GM18907 (cell line): ENCODE measurements at regions not wholly inside any gene's neighbourhood (a gene's known extent, or its start where the extent isn't known, plus 50 kb on each side); places are given as distances from the start of the nearest gene placed in this dataset.
A peak's percentile ranks its signal among the peaks of the same experiment; 100 is the strongest.
"Not testable (repeated sequence)": the region's sequence is repeated elsewhere in the genome, so short reads cannot be mapped to it uniquely, and the experiment has no call there.

Experiments used
- ATAC-seq: cut with Tn5 transposase; IDR thresholded peaks from one replicate; pipeline ENCODE4 v1.9.1; 2021; ENCODE audit warnings: mild to moderate bottlenecking, moderate library complexity; ENCODE audit not compliant: unreplicated experiment

DNA sequence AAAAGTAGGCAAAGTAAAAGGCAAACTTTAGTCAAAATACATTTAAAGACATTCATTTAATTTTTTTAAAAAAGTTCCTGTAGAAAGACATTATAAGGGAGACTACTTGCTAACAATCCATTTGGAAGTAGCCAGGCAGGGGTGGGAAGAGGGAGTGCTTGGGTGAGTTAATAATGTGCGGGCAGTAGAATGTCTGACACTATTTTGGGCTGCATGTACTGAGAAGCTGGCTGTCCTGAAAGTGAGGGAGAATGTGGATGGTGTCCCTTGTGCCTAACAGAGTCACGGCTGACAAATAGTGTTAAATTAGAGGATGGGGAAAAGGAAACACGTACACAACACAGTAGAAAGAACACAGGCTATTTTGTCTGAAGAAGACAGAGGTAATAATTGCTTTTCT, 142.5 kb downstream of the LCA5 start:
- ATAC-seq = no peak

GRCh38 chr6:79392094-79392493, 145.1 kb downstream of the LCA5 start:
- no peak for ATAC-seq

GRCh38 chr6:79391480-79391879, 145.8 kb downstream of the LCA5 start:
- no peak for ATAC-seq

GRCh38 chr6:79385893-79386292, 151.3 kb downstream of the LCA5 start:
- ATAC-seq = no peak

GRCh38 chr6:79385333-79385732, 150.9 kb upstream of the HMGN3 start:
- no peak for ATAC-seq

DNA sequence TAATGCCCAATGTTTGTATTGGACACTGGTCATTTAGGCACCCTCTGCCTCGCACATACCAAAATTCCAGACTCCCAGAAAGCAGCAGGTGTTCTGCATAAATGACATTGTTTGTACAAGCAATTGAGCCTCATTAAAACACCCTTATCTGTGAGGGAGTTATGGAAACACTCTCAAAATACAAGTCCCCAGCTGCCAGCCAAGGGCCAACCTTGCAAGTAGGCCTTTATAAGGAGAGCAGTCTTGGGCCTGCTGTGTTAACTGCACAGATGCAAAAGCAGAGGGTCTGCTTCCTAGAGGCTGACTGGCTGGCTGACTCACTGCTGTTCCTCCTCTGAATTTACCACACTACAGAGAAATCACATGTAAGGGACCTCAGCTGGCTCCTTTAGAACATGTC, 150.4 kb upstream of the HMGN3 start:
- no peak for ATAC-seq

DNA sequence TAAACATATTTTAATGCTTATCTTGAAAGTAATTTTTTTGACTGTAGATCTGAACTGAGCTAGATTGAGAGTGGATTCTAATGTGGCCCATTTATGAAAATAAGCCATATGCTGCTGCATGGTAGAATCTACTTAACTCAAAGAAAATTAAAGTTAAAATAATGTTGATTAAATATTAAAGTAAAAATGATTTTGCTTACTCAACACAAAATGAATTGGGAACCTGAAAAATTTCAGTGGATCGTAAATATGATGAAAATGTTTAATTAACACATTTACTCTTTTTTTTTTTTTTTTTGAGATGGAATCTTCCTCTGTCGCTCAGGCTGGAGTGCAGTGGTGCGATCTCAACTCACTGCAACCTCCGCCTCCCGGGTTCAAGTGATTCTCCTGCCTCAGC, 144.5 kb upstream of the HMGN3 start:
- ATAC-seq = no peak

GRCh38 chr6:79377888-79378348, 143.4 kb upstream of the HMGN3 start:
- no peak for ATAC-seq

- no peak for ATAC-seq
Measured at GRCh38 chr6:79377047-79377446, 142.6 kb upstream of the HMGN3 start.

GRCh38 chr6:79375635-79376337, 141.3 kb upstream of the HMGN3 start:
- no peak for ATAC-seq

- ATAC-seq = no peak
Measured at GRCh38 chr6:79374308-79374707, 139.8 kb upstream of the HMGN3 start.

DNA sequence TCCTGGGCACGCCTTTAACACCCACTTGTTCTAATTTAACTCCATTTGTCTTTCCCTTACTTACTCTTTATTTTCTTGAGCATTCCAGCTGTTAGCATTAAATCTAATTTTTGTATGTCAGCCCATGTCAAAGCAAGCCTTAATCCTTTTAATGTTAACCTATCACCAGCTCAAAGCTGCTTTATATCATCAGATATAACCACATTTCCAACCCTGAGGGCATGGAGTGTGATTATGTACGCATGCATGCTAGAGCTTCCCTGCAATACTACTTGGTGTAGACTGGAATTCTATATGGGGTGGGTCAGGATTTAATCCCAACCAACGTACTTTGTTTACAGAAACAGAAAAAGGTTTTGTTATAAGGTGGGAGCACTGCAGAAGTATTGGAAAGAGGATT, 139.4 kb upstream of the HMGN3 start:
- no peak for ATAC-seq

DNA sequence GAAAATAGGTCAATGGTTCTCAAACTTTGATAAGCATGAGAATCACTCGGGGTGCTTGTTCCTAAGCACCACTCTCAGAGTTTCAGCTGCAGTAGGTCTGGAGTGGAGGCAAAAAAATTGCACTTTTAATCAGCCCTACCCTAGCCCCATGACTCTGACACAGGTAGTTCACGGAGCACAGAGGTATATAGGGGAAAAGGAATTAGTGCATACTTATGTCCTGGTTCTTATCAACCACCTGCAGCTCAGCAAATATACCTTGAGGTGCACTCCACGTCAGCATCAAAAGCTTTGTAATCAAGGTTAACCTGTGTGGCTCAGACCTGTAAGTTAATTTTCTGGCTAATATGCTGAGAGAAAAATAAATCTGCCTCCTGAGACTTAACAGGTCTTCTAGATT, 138.8 kb upstream of the HMGN3 start:
- no peak for ATAC-seq

- no peak for ATAC-seq
Measured at GRCh38 chr6:79372757-79373156, 138.3 kb upstream of the HMGN3 start.

- no peak for ATAC-seq
Measured at GRCh38 chr6:79369026-79369425, 134.5 kb upstream of the HMGN3 start.

DNA sequence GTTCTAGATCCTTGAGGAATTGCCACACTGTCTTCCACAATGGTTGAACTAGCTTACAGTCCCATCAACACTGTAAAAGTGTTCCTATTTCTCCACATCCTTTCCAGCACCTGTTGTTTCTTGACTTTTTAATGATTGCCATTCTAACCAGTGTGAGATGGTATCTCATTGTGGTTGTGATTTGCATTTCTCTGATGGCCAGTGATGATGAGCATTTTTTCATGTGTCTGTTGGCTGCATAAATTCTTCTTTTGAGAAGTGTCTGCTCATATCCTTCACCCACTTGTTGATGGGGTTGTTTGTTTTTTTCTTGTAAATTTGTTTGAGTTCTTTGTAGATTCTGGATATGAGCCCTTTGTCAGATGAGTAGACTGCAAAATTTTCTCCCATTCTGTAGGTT, 129.0 kb upstream of the HMGN3 start:
- ATAC-seq = not testable (repeated sequence)

DNA sequence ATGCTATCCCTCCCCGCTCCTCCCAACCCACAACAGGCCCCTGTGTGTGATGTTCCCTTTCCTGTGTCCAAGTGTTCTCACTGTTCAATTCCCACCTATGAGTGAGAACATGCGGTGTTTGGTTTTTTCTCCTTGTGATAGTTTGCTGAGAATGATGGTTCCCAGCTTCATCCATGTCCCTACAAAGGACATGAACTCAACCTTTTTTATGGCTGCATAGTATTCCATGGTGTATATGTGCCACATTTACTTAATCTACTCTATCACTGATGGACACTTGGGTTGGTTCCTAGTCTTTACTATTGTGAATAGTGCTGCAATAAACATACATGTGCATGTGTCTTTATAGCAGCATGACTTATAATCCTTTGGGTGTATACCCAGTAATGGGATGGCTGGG, 126.6 kb upstream of the HMGN3 start:
- ATAC-seq = not testable (repeated sequence)

- no peak for ATAC-seq
Measured at GRCh38 chr6:79353226-79353625, 118.7 kb upstream of the HMGN3 start.

GRCh38 chr6:79338493-79338892, 104.0 kb upstream of the HMGN3 start:
- no peak for ATAC-seq

DNA sequence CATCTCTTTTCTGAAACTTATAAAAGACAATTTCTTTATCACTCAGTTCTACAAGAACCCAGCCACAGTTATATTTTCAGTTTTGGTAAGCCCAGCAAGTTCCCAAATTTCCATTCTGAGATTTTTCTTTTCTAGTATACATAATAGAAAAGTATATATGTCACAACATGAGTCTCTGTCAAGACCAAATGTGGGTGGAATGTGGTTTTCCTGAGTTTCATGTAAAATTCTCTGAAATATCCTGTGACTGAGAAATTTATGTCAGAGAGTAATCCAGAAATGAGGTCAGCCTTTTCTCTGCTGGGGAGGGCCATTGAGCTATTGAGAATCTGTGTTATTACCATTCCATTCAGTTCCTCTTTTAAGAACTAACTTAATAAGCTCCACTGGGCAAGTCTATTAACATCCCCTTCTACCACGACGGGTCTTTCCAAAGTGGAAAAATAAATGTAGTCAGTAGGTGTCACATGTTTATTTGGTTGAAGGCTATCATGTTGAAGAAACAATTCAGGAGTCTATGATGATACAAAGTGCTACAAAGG, 100.7 kb upstream of the HMGN3 start:
- peak; percentile 95 for ATAC-seq

GRCh38 chr6:79334674-79335073, 100.2 kb upstream of the HMGN3 start:
- ATAC-seq = no peak

DNA sequence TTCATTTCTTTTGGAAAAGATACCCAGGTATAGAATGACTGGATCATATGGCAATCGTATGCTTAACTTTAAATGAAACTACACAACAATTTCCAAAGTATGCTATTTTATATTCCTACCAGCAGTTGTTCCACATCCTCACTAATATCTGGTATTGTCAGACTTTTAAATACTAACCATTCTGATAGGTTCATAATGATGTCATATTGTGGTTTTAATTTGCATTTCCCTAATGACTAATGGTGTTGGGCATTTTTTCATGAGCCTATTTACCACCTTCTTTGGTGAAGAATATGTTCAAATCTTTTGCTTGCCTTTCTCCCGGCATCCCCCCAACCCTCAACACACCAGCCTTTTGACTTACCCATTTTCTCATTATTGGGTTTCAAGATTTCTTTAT, 96.2 kb upstream of the HMGN3 start:
- no peak for ATAC-seq

DNA sequence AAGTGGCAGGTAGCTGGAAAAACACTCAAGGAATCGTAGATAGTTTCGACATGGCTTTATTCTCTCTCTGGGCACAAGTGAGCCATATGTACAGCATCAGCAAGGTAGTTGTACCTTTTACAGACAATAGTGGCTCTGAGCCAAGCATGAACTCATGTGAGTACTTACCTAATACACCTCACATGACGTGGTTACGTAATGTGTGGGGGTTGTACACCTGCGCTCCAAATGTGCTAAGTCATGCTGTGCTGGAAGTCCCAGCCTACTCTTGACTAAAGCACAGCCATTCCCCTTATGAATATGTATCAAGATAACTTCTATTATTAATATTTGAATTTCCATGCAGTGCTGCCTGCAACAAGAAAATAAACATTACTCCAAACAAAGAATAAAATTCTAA, 78.8 kb upstream of the HMGN3 start:
- no peak for ATAC-seq
